ENCODE measurements at regions not wholly inside any gene's neighbourhood (a gene's known extent, or its start where the extent isn't known, plus 50 kb on each side); places are given as distances from the start of the nearest gene placed in this dataset.

GRCh38 chr2:234211797-234212196 lies 161.3 kb downstream of the SPP2 start (continued):
- no peak for TF ChIP-seq NANOG (IDR thresholded peaks at IDR 0.05; ENCODE audit: borderline replicate concordance)

GRCh38 chr2:234206738-234207137 lies 156.2 kb downstream of the SPP2 start:
- no peaks in the 10 kb centered on the region for H3K27me3 ChIP-seq (ENCODE audit: insufficient read depth)
- DNase-seq (ENCODE audit: low spot score) (no peak), ATAC-seq (no peak)
- H3K9me2 ChIP-seq (ENCODE audit: insufficient read depth): 0 out of 2 replicates have a peak, but pooled peaks cover 3% of the 10 kb centered on the region
- peaks cover 3% of the 10 kb centered on the region for H3K36me3 ChIP-seq (ENCODE audit: insufficient read depth)
- Mint-ChIP-seq H3K27ac (no peak overlapping the region), H3K36me3 (ENCODE audit: low read depth) (peaks cover 9% of the 10 kb centered on the region; the same call in 1 of the 3 replicates), H3K4me3 (no peak overlapping the region), H3K27me3 (ENCODE audit: insufficient read depth, low read depth, poor library complexity) (peaks cover 3% of the 10 kb centered on the region), H3K9me3 (peaks cover 36% of the 10 kb centered on the region; the same call in 2 of the 3 replicates), H3K4me1 (no peaks in the 10 kb centered on the region)
- H3K4me3 ChIP-seq: no peak overlapping the region
- no peaks in the 10 kb centered on the region for H3F3A ChIP-seq (replicated peaks; ENCODE audit: low read depth)
- H2AFZ ChIP-seq: no peak overlapping the region
- no peaks in the 10 kb centered on the region for H3K79me2 ChIP-seq (replicated peaks; ENCODE audit: insufficient read depth)
- no peaks in the 10 kb centered on the region for H4K20me1 ChIP-seq (replicated peaks; ENCODE audit: insufficient read depth)
- TF ChIP-seq ZNF331 (CRISPR knock-in tag; IDR thresholded peaks at IDR 0.05; ENCODE audit: low read depth) (no peak), POLR2AphosphoS5 (IDR thresholded peaks at IDR 0.05; ENCODE audit: low read depth) (no peak), STAT1 (IDR thresholded peaks at IDR 0.05; ENCODE audit: unreplicated experiment) (no peak), ZNF462 (CRISPR knock-in tag; IDR thresholded peaks at IDR 0.05) (no peak), EZH2 (IDR thresholded peaks at IDR 0.05; ENCODE audit: low read depth, unreplicated experiment) (no peak), ETS1 (IDR thresholded peaks at IDR 0.05) (no peak), NANOG (IDR thresholded peaks at IDR 0.05; ENCODE audit: borderline replicate concordance) (no peak)
- H3K27ac ChIP-seq (ENCODE audit: low read depth): no peak overlapping the region
- H3K4me1 ChIP-seq (ENCODE audit: insufficient read depth): no peaks in the 10 kb centered on the region
- no peak overlapping the region for H3K4me2 ChIP-seq
